Stimulated activated CD8-positive, alpha-beta memory T cell treated with anti-CD3 and anti-CD28 coated beads, Interleukin-4, amount 100 ng/mL, for 24 hours (primary cell): ENCODE measurements at regions not wholly inside any gene's neighbourhood (a gene's known extent, or its start where the extent isn't known, plus 50 kb on each side); places are given as distances from the start of the nearest gene placed in this dataset.

Source experiments
- DNase-seq: peaks from one replicate; pipeline ENCODE4 v3.0.0-alpha.2; 2020; ENCODE audit warnings: low read depth

- DNase-seq = no peak
Measured at GRCh38 chr17:34416116-34416515, 53.1 kb upstream of the CCL1 start.

GRCh38 chr17:34414339-34414738 is 51.3 kb upstream of the CCL1 start:
- no peak for DNase-seq

GRCh38 chr17:34413443-34414119 is 50.5 kb upstream of the CCL1 start:
- DNase-seq = no peak

GRCh38 chr17:34412965-34413441 is 50.0 kb upstream of the CCL1 start:
- no peak for DNase-seq
